Endothelial cell (in vitro differentiated cells): ENCODE measurements at regions not wholly inside any gene's neighbourhood (a gene's known extent, or its start where the extent isn't known, plus 50 kb on each side); places are given as distances from the start of the nearest gene placed in this dataset.

Experiments
- DNase-seq: peaks from one replicate; pipeline ENCODE4 v3.0.0; 2021; ENCODE audit warnings: low spot score
- H3K27ac Mint-ChIP-seq: one replicate; pipeline ENCODE4 v1.8.0; 2021; ENCODE audit warnings: mixed read lengths, inconsistent platforms; ENCODE audit not compliant: unreplicated experiment
- H3K27me3 Mint-ChIP-seq: one replicate; pipeline ENCODE4 v1.8.0; 2021; ENCODE audit warnings: mild to moderate bottlenecking, moderate library complexity, mixed read lengths, inconsistent platforms; ENCODE audit not compliant: unreplicated experiment
- H3K36me3 Mint-ChIP-seq: one replicate; pipeline ENCODE4 v1.8.0; 2021; ENCODE audit warnings: mild to moderate bottlenecking, low read depth, mixed read lengths, inconsistent platforms; ENCODE audit not compliant: unreplicated experiment
- H3K4me1 Mint-ChIP-seq: one replicate; pipeline ENCODE4 v1.8.0; 2021; ENCODE audit warnings: mild to moderate bottlenecking, mixed read lengths, inconsistent platforms; ENCODE audit not compliant: unreplicated experiment
- H3K4me3 Mint-ChIP-seq: one replicate; pipeline ENCODE4 v1.8.0; 2021; ENCODE audit warnings: mild to moderate bottlenecking, mixed read lengths, inconsistent platforms; ENCODE audit not compliant: unreplicated experiment
- H3K9me3 Mint-ChIP-seq: one replicate; pipeline ENCODE4 v1.8.0; 2021; ENCODE audit warnings: mixed read lengths, inconsistent platforms; ENCODE audit not compliant: unreplicated experiment
- TF ChIP-seq, protein P1 (sequence below): fragments of 200-600 bp; sonication (generic); IDR thresholded peaks from one replicate; pipeline ENCODE4 v1.5.0; 2021; ENCODE audit warnings: antibody characterized with exemption; ENCODE audit not compliant: unreplicated experiment

DNA sequence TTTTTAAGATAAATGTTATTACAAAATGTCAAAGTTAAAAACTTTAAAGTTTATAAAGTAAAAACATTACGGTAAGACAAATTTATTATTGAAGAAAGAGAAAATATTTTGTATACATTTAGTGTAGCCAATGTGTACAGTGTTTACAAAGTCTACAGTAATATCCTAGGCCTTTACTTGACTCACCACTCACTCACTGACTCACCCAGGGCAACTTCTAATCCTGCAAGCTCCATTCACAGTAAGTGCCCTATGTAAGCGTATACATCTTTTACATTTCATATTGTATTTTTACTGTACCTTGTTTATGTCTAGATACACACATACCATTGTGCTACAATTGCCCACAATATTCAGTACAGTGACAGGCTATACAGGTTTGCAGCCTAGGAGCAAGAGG is 448.2 kb downstream of the KCTD12 start:
- TF ChIP-seq, protein P1, sequence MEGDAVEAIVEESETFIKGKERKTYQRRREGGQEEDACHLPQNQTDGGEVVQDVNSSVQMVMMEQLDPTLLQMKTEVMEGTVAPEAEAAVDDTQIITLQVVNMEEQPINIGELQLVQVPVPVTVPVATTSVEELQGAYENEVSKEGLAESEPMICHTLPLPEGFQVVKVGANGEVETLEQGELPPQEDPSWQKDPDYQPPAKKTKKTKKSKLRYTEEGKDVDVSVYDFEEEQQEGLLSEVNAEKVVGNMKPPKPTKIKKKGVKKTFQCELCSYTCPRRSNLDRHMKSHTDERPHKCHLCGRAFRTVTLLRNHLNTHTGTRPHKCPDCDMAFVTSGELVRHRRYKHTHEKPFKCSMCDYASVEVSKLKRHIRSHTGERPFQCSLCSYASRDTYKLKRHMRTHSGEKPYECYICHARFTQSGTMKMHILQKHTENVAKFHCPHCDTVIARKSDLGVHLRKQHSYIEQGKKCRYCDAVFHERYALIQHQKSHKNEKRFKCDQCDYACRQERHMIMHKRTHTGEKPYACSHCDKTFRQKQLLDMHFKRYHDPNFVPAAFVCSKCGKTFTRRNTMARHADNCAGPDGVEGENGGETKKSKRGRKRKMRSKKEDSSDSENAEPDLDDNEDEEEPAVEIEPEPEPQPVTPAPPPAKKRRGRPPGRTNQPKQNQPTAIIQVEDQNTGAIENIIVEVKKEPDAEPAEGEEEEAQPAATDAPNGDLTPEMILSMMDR = no peak
- no peak overlapping the region for H3K27ac Mint-ChIP-seq

DNA sequence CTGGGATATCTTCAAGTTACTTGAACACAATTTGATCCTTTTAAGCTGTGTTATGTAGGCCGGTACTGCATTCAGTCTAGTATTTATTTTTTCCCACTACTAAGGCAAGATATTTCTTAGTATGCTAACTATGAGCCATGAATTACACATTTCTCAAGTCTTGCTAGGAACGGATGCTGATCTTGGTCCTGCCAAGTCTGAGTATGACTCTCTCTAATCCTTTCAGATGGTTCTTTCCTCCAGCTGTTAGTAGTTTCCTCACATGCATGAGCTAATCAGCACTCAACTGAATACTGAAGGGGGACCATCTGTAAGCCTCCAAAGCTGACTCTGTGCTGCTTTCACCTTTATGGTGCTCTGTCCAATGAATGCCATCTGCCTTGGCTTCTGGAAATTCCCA is 460.3 kb downstream of the KCTD12 start:
- Mint-ChIP-seq H3K4me3 (no peak overlapping the region), H3K27me3 (no peaks in the 10 kb centered on the region), H3K27ac (no peak overlapping the region), H3K36me3 (no peaks in the 10 kb centered on the region), H3K4me1 (no peaks in the 10 kb centered on the region), H3K9me3 (no peaks in the 10 kb centered on the region)
- TF ChIP-seq, protein P1 = no peak
- no peak for DNase-seq

More for the DNA sequence above, 448.2 kb downstream of the KCTD12 start:
- H3K27me3 Mint-ChIP-seq = peaks cover 3% of the 10 kb centered on the region
- H3K9me3 Mint-ChIP-seq = no peaks in the 10 kb centered on the region
- no peaks in the 10 kb centered on the region for H3K4me1 Mint-ChIP-seq
- no peaks in the 10 kb centered on the region for H3K36me3 Mint-ChIP-seq
- H3K4me3 Mint-ChIP-seq = no peak overlapping the region
- DNase-seq = no peak

DNA sequence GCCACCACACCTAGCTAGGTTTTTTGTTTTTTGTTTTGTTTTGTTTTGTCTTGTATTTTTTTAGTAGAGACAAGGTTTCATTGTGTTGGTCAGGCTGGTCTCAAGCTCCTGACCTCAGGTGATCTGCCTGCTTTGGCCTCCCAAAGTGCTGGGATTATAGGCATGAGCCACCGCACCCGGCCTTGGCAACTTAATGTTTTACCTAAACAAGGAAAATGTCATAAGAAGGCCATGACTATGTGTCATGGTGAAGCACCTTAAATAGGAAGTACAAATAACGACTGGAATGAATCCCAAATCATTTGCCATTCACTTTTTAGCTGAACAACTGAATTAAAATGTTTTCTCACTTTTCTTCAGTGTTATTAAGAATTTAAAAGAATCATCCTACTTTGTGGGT is 465.2 kb downstream of the KCTD12 start:
- no peaks in the 10 kb centered on the region for H3K9me3 Mint-ChIP-seq
- H3K4me3 Mint-ChIP-seq = no peak overlapping the region
- no peak overlapping the region for H3K27ac Mint-ChIP-seq
- no peaks in the 10 kb centered on the region for H3K36me3 Mint-ChIP-seq
- TF ChIP-seq, protein P1 = no peak
- no peaks in the 10 kb centered on the region for H3K27me3 Mint-ChIP-seq
- peaks cover 6% of the 10 kb centered on the region for H3K4me1 Mint-ChIP-seq
- DNase-seq = no peak

DNA sequence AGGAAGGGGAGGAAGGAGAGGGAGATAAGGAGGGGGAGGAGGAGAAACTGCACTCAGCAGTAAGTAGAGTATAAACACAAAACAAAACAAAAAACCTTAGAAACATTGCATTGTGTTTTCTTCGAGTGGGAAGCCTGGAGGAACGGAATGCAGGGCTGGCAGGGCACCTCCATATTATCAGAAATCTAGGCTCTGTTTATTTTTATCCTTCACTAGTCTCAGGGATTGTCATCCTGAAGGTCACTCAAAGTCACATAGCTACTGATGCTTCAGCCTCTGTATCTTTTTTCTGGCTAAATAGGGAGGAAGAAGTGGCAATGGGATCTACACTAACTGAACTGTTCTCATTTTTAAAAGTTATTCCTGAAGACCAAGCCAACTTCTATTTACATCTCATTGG is 467.8 kb downstream of the KCTD12 start:
- no peaks in the 10 kb centered on the region for H3K27me3 Mint-ChIP-seq
- TF ChIP-seq, protein P1 = no peak

DNA sequence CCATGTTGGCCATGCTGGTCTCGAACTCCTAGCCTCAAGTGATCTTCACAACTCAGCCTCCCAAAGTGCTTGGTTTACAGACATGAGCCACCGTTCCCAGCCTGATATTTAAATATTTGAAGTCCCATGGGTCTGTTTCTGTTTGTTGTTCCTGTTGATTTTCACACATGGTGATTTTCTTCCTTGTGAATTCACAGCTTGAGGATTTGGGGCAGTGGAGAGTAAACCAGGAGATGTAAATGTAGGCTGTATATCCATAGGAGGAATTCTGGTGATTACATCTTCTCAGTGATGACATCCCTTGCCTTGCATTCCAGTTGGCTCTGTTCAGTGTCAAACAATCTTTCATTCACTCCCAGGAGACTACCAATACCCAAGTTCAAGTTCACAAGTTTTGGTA is 471.9 kb downstream of the KCTD12 start:
- TF ChIP-seq, protein P1 = no peak

More for the DNA sequence above, 467.8 kb downstream of the KCTD12 start:
- Mint-ChIP-seq H3K36me3 (no peaks in the 10 kb centered on the region), H3K4me3 (no peak overlapping the region), H3K27ac (no peak overlapping the region), H3K9me3 (no peaks in the 10 kb centered on the region), H3K4me1 (peaks cover 6% of the 10 kb centered on the region)
- DNase-seq = no peak

More for the DNA sequence above, 471.9 kb downstream of the KCTD12 start:
- Mint-ChIP-seq H3K4me1 (peaks cover 6% of the 10 kb centered on the region), H3K27me3 (peaks cover 1% of the 10 kb centered on the region), H3K4me3 (no peak overlapping the region), H3K36me3 (no peaks in the 10 kb centered on the region), H3K27ac (no peak overlapping the region), H3K9me3 (no peaks in the 10 kb centered on the region)
- DNase-seq = no peak
